HG02571 (cell line): ENCODE measurements at regions not wholly inside any gene's neighbourhood (a gene's known extent, or its start where the extent isn't known, plus 50 kb on each side); places are given as distances from the start of the nearest gene placed in this dataset.

Source experiments
- ATAC-seq: cut with Tn5 transposase; IDR thresholded peaks from one replicate; pipeline ENCODE4 v1.9.1; 2021; ENCODE audit warnings: mild to moderate bottlenecking, moderate library complexity; ENCODE audit not compliant: unreplicated experiment

GRCh38 chr7:25828468-25828867, 323.5 kb upstream of the NFE2L3 start:
- no peak for ATAC-seq

GRCh38 chr7:25829663-25830062, 322.3 kb upstream of the NFE2L3 start:
- no peak for ATAC-seq

- ATAC-seq, result no peak
These were observed 321.8 kb upstream of the NFE2L3 start for GRCh38 chr7:25830215-25830614.

GRCh38 chr7:25831062-25831691, 320.8 kb upstream of the NFE2L3 start:
- ATAC-seq, result no peak

GRCh38 chr7:25831831-25832411, 320.1 kb upstream of the NFE2L3 start:
- no peak for ATAC-seq

GRCh38 chr7:25832456-25832855, 319.5 kb upstream of the NFE2L3 start:
- no peak for ATAC-seq

- ATAC-seq, result no peak
These were observed 319.1 kb upstream of the NFE2L3 start for GRCh38 chr7:25832929-25833328.

- ATAC-seq, result no peak
These were observed 317.9 kb upstream of the NFE2L3 start for GRCh38 chr7:25834050-25834449.

- no peak for ATAC-seq
These were observed 316.8 kb upstream of the NFE2L3 start for GRCh38 chr7:25835197-25835596.

GRCh38 chr7:25839084-25839769, 312.8 kb upstream of the NFE2L3 start:
- ATAC-seq, result no peak

GRCh38 chr7:25840209-25840792, 311.7 kb upstream of the NFE2L3 start:
- no peak for ATAC-seq

- ATAC-seq, result no peak
These were observed 310.4 kb upstream of the NFE2L3 start for GRCh38 chr7:25841575-25841974.

GRCh38 chr7:25842201-25842733, 309.7 kb upstream of the NFE2L3 start:
- ATAC-seq, result no peak

GRCh38 chr7:25843467-25843866, 308.5 kb upstream of the NFE2L3 start:
- ATAC-seq, result no peak

- no peak for ATAC-seq
These were observed 307.7 kb upstream of the NFE2L3 start for GRCh38 chr7:25844102-25844870.

GRCh38 chr7:25845464-25845863, 306.5 kb upstream of the NFE2L3 start:
- no peak for ATAC-seq

- ATAC-seq, result no peak
These were observed 305.3 kb upstream of the NFE2L3 start for GRCh38 chr7:25846722-25847121.

GRCh38 chr7:25847336-25848070, 304.5 kb upstream of the NFE2L3 start:
- no peak for ATAC-seq

- no peak for ATAC-seq
These were observed 302.4 kb upstream of the NFE2L3 start for GRCh38 chr7:25849500-25850184.

- no peak for ATAC-seq
These were observed 301.8 kb upstream of the NFE2L3 start for GRCh38 chr7:25850216-25850615.
